Hippocampal formation (tissue), 2 donors: ENCODE measurements at regions not wholly inside any gene's neighbourhood (a gene's known extent, or its start where the extent isn't known, plus 50 kb on each side); places are given as distances from the start of the nearest gene placed in this dataset.
"Not testable (repeated sequence)": the region's sequence is repeated elsewhere in the genome, so short reads cannot be mapped to it uniquely, and the experiment has no call there.

Experiments used
- DNase-seq, 2 donors: peaks; one replicate each; lab custom pipeline; 2025; lab: John Stamatoyannopoulos, UW

GRCh38 chr3:30297112-30297511 is 309.3 kb upstream of the TGFBR2 start:
- no peak for DNase-seq

- no peak for DNase-seq
These were observed 306.6 kb upstream of the TGFBR2 start for GRCh38 chr3:30299674-30300385.

DNA sequence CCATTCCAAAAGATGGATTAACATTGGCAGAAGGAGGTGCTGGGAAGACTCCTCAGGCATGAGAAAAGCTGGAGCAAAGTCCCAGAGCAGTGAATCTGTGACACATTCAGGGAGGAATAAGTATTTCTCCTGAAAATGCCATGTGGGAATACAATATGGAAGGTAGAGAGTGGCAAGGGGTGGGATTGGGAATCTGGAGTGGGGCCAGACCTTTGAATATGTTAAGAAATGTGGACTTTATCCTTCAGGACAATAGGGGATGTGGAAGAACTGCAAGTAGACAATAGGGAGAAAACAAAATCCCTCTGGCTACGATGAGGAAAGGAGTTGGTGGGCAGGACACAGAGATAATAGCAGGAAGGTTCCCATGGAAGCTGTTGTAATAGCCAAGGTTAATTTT is 305.6 kb upstream of the TGFBR2 start:
- no peak for DNase-seq

DNA sequence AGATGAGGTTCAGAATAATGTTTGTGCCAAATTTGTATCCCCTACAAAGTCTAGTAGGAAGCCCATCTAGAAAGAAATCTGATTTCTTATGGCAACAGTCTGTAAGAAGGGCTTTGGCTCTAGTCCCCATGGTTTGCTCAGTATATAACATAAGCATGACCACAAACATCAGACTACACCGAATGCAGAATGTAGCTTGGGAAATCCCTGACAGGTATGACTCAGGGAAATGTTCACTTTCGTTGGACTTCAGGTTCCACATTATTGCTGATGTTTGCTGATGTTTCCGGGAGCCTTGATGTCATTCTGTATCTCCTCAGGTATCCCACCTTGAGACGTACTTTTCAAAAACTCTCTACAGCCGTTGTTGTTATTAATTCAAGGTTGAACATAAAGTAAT is 304.4 kb upstream of the TGFBR2 start:
- DNase-seq: no peak

GRCh38 chr3:30303770-30304169 is 302.6 kb upstream of the TGFBR2 start:
- no peak for DNase-seq

DNA sequence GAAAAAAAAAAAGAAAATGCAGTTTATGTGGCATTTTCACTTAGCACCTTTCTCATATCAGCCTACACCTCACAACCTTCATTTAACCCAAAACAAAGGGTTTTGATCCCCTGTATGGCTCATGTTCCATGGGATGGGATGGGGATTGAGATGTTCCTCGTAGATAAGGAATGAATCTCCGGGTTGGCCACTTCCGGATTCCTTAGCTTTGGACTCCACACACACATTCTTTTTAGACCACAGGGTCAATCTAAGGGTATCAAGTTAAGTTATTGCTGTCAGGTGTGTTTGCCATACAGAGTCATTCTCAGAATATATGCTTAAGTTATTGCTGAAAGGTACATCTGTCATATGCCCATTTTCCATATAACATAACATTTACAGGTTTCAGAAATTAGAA is 301.4 kb upstream of the TGFBR2 start:
- no peak for DNase-seq

DNA sequence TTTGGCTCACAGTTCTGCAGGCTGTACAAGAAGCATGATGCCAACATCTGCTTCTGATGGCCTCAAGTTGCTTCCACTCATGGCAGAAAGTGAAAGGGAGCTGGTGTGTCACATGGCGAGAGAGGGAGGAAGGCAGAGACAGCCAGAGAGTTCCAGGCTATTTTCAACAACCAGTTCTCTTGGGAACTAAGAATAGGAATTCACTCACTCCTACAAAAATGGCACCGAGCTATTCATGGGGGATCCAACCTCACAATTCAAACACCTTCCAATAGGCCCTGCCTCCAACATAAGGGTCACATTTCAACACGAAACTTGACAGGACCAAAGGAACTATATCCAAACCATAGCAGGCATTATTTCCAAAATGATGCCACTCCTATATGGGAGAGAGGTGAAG is 299.5 kb upstream of the TGFBR2 start:
- no peak for DNase-seq

- no peak for DNase-seq
These were observed 298.9 kb upstream of the TGFBR2 start for GRCh38 chr3:30307372-30307950.

DNA sequence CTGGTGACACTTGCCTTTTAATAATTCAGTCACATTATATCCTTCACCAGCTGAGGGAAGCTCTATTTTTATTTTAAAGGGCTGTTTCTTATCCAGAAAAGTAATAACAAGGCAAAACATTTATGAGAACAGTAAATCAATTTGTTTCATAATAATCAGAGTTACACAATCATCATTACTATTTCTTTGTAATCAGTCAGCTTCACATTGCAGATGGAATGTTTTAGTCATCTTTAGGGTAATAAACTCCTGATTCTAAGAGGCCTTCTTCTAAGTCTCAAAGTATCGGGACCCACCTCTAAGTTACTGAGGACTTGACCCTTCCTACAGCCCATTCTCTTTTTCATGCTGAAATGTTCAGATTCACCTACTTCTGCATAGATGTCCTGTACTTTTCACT is 298.3 kb upstream of the TGFBR2 start:
- DNase-seq: no peak

DNA sequence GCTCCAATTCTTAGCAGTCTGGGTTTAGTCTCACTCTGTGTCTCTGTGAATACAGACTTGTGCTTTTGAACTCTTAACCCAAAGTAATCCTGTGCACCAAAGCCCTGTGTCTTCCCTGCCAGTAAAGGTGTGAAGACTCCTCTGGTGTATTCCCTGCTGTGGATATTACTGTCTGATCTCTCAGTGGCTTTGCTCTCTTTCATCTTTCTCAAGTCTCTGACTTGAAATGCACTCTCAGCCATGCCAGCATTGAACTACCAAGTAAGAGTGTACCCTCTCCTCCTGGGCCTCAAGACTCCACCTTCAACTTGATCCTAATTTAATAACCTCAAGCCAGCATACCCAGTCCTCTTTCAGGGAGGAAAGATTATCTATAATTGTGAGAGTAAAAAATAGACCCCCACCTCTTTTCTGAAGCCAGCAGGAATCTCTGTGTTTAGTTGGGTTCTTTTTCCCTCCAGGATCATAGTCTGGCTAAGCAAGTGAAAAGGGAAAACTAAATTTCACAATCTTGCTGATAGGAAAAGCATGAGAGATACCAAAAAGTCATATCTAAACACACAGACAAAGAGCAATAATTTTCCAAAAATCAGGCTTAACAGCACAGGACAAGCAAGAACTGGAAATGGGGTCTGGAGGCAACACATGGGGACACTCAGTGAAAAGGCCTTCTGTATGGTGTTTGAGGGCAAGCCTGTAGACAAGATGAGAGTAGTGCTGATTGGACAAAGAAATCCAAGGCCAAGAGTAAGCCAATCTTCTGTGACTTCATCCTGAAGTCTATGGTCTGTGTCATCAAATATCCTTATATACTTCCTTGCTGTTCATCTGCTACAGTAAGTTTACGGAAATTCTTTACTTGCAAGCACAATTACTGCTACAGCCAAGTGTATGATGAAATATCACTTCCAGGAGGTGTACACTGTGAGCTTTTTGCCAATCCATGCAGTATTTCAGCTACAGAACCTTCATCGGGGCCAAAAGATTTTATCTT is 296.1 kb upstream of the TGFBR2 start:
- DNase-seq: no peak

DNA sequence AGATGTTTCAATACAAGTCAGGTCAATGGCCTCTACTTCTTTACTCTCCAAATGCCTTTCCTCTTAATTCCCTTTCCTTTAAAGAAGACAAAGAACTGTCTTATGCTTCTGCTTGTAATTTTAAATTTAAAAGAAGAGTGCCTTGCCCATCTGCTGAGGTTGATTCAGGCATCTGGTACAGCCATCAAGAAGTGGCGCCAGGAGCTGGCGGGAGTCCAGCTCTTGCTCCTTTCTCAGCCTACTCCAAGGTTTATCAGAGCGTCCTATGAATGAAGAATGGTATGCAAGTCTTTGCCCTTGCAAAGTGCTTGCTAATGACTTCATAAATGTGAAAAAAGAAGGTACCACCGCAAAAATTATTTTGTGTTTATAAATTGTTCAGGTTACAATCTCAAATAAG is 294.6 kb upstream of the TGFBR2 start:
- DNase-seq: no peak

DNA sequence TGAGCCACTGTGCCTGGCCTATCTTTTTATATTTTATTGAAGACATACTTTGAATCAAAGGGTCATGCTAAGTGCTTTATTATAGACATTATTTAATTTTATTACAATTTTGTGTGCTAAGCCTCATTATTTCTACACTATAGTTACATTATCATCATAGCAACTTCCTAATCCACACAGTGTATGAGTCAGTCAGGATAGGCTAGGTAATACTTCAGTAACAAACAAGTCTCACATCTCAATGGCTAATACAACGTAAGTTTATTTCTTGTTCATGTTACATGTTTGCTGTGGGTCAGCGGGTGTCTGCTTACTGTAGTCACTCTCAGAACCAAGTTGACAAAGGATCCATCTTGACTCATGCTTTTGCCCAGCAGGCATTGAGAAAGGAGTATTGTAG is 292.6 kb upstream of the TGFBR2 start:
- no peak for DNase-seq

DNA sequence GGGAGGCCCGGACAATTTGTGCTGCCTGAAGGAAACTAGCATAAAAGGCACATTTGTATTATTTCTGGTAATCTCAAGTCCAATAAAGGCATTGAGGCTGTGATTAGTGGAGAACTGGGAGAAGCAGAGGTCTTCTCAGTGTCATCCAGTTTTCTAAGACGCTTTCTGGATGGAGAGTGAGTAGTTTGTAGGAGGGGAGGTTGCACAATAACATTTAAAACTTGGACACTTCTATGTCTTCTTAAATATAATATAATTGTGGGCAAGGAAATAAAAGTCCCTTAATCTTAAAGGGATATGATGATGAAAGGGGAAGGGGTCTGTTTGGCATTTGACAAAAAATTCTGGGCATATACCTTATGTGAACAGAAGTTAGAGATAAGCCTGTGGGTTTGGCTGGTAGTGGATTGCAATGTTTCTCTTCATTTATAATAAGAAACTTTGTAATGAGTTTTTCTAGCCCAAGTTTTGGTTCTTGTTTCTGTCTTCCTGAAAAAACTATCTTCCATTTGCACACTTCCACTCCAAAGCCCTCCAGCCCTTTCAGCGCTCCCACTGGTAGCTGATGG is 291.6 kb upstream of the TGFBR2 start:
- no peak for DNase-seq

- DNase-seq: no peak
These were observed 291.0 kb upstream of the TGFBR2 start for GRCh38 chr3:30315447-30315846.

GRCh38 chr3:30317561-30317960 is 288.8 kb upstream of the TGFBR2 start:
- DNase-seq: no peak

DNA sequence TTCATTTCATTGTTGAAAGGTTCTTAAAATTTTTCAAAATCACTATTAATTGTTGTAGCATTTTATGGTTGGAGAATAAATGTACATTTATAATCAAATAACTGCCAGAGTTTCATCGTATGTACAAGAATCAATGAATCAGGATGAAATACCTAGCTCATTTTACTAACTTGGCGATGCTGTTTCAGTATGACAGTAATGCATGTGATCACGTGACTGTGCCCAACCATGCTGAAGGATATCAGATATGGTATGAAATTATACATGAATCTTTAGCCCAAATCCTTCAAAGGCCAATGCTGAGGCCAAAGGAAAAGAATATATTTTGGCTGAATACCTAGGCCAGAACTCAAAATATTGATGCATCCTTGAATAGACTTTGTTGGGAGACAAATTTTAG is 288.3 kb upstream of the TGFBR2 start:
- no peak for DNase-seq

DNA sequence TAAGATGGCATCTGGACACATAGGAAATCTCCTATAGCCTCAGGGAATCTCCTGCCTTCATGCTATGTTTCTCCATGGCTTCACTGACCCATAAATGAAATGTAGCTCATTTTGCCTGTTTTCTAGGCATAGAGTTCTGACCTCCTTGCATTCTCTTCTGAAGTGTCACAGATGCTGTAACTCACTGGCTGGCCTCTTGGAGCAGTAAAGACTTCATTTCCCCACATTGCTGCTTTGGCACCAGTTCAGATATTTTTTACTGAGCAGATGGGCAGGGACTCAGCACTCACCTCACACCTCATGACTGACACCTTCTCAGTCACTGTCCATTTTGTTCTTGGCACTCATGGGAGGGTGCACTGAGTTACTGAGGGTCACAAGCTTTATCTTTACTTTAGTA is 286.7 kb upstream of the TGFBR2 start:
- DNase-seq: no peak

GRCh38 chr3:30320392-30320791 is 286.0 kb upstream of the TGFBR2 start:
- no peak for DNase-seq

GRCh38 chr3:30321065-30321464 is 285.3 kb upstream of the TGFBR2 start:
- no peak for DNase-seq

DNA sequence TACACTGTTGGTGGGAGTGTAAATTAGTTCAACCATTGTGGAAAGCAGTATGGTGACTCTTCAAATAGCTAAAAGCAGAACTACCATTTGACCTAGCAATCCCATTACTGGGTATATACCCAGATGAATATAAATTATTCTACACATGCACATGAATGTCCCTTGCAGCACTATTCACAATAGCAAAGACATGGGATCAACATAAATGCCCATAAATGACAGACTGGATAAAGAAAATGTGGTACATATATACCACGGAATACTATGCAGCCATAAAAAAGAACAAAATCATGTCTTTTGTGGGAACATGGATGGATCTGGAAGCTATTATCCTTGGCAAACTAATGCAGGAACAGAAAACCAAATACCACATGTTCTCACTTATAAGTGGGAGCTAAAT is 282.8 kb upstream of the TGFBR2 start:
- DNase-seq: not testable (repeated sequence)

- no peak for DNase-seq
These were observed 281.8 kb upstream of the TGFBR2 start for GRCh38 chr3:30324587-30324986.

- DNase-seq: not testable (repeated sequence)
These were observed 278.4 kb upstream of the TGFBR2 start for GRCh38 chr3:30327976-30328375.
